ENCODE measurements at regions not wholly inside any gene's neighbourhood (a gene's known extent, or its start where the extent isn't known, plus 50 kb on each side); places are given as distances from the start of the nearest gene placed in this dataset.

GRCh38 chr4:3818371-3818770 lies 52.2 kb downstream of the ADRA2C start:
- DNase-seq: no peak

GRCh38 chr4:3819210-3819919 lies 53.2 kb downstream of the ADRA2C start:
- DNase-seq: no peak

- DNase-seq: no peak
Observed at GRCh38 chr4:3820016-3820805, 54.0 kb downstream of the ADRA2C start.

- no peak for DNase-seq
Observed at GRCh38 chr4:3820806-3821579, 54.8 kb downstream of the ADRA2C start.

GRCh38 chr4:3821580-3822229 lies 55.5 kb downstream of the ADRA2C start:
- no peak for DNase-seq

GRCh38 chr4:3822230-3822947 lies 56.2 kb downstream of the ADRA2C start:
- DNase-seq: no peak

- DNase-seq: no peak
Observed at GRCh38 chr4:3823496-3824341, 57.5 kb downstream of the ADRA2C start.

- DNase-seq: no peak
Observed at GRCh38 chr4:3824521-3825270, 58.5 kb downstream of the ADRA2C start.

- DNase-seq: no peak
Observed at GRCh38 chr4:3825530-3825929, 59.3 kb downstream of the ADRA2C start.

GRCh38 chr4:3826247-3827172 lies 60.3 kb downstream of the ADRA2C start:
- no peak for DNase-seq

- no peak for DNase-seq
Observed at GRCh38 chr4:3827616-3828492, 61.7 kb downstream of the ADRA2C start.

GRCh38 chr4:3828546-3828945 lies 62.4 kb downstream of the ADRA2C start:
- no peak for DNase-seq

- DNase-seq: no peak
Observed at GRCh38 chr4:3829211-3829955, 63.2 kb downstream of the ADRA2C start.

GRCh38 chr4:3829956-3830773 lies 64.0 kb downstream of the ADRA2C start:
- DNase-seq: no peak

- no peak for DNase-seq
Observed at GRCh38 chr4:3830774-3831528, 64.8 kb downstream of the ADRA2C start.
